H1 (cell line): ENCODE measurements at regions not wholly inside any gene's neighbourhood (a gene's known extent, or its start where the extent isn't known, plus 50 kb on each side); places are given as distances from the start of the nearest gene placed in this dataset.

Experiments used
- CTCF ChIA-PET: fragments of 300-600 bp; sonication (Branson Sonifier 250); formaldehyde crosslinking; loops from one replicate; lab custom pipeline; 2021; ENCODE audit not compliant: partially characterized antibody; lab: Charles Lee
- POLR2A ChIA-PET: fragments of 300-600 bp; sonication (Branson Sonifier 250); formaldehyde crosslinking; loops from one replicate; lab custom pipeline; 2021; ENCODE audit warnings: inconsistent platforms; ENCODE audit not compliant: partially characterized antibody; lab: Charles Lee
- DNase-seq, 2 experiments: peaks; one replicate each; pipeline versions ENCODE4 v3.0.0 to v3.0.0-alpha.2; 2010 to 2022; ENCODE audit warnings: low spot score in 2 of 2, low read depth in 1 of 2, mixed read lengths in 1 of 2
- FAIRE-seq: peaks from 2 replicates; lab custom pipeline; 2011; peaks lifted over from hg19 to GRCh38; lab: Jason Lieb, UNC
- H2AFZ ChIP-seq: 2 replicates; pipeline ENCODE4 v1.8.1; 2012; ENCODE audit warnings: low read length, inconsistent platforms
- H2AK5ac ChIP-seq: 2 replicates; pipeline ENCODE4 v1.6.1; 2013; ENCODE audit warnings: low read depth, low read length
- H2BK120ac ChIP-seq: replicated peaks from 2 replicates; pipeline ENCODE3; 2013; ENCODE audit warnings: low read depth, low read length, inconsistent platforms
- H2BK12ac ChIP-seq: 2 replicates; pipeline ENCODE4 v1.6.1; 2013; ENCODE audit warnings: low read depth, low read length
- H2BK15ac ChIP-seq: 2 replicates; pipeline ENCODE4 v1.6.1; 2013; ENCODE audit warnings: low read length
- H2BK20ac ChIP-seq: 2 replicates; pipeline ENCODE4 v1.6.1; 2013; ENCODE audit warnings: low read length
- H2BK5ac ChIP-seq: 2 replicates; pipeline ENCODE4 v1.6.1; 2013; ENCODE audit warnings: low read depth, low read length
- H3K14ac ChIP-seq: 2 replicates; pipeline ENCODE4 v1.6.1; 2013; ENCODE audit warnings: inconsistent platforms; ENCODE audit not compliant: insufficient read length
- H3K18ac ChIP-seq: 2 replicates; pipeline ENCODE4 v1.6.1; 2013; ENCODE audit warnings: low read length; ENCODE audit errors: extremely low read depth
- H3K23ac ChIP-seq: 2 replicates; pipeline ENCODE4 v1.6.1; 2013; ENCODE audit warnings: inconsistent platforms; ENCODE audit not compliant: insufficient read length
- H3K23me2 ChIP-seq: 2 replicates; pipeline ENCODE4 v1.6.1; 2013; ENCODE audit warnings: low read depth, low read length
- H3K27ac ChIP-seq: 2 replicates; pipeline ENCODE4 v1.6.1; 2011; ENCODE audit warnings: low read depth, low read length, inconsistent platforms
- H3K27me3 ChIP-seq, 4 experiments: replicated peaks in 1 of 4; 1 replicate in 1 of 4; 2 replicates in 3 of 4; pipeline versions ENCODE4 v1.6.1 to v1.8.1; 2011 to 2013; ENCODE audit warnings: low read length in 3 of 4, mild to moderate bottlenecking in 3 of 4, inconsistent platforms in 2 of 4, mixed read lengths in 2 of 4, moderate library complexity in 1 of 4; ENCODE audit not compliant: control insufficient read depth in 3 of 4, insufficient read depth in 3 of 4; ENCODE audit errors: extremely low read depth in 1 of 4
- H3K36me3 ChIP-seq, 4 experiments: 2 replicates each; pipeline versions ENCODE4 v1.6.1 to v1.8.1; 2011 to 2013; ENCODE audit warnings: mild to moderate bottlenecking in 4 of 4, low read length in 3 of 4, moderate library complexity in 2 of 4, control low read depth in 1 of 4, inconsistent platforms in 1 of 4; ENCODE audit not compliant: insufficient read depth in 4 of 4, control insufficient read depth in 2 of 4
- H3K4ac ChIP-seq: replicated peaks from 2 replicates; pipeline ENCODE3; 2013; ENCODE audit warnings: low read length, low read depth, mixed read lengths, inconsistent platforms; ENCODE audit not compliant: insufficient read length
- H3K4me1 ChIP-seq, 4 experiments: replicated peaks in 1 of 4; 1 replicate in 1 of 4; 2 replicates in 3 of 4; pipeline versions ENCODE4 v1.6.1 to v1.8.1; 2011 to 2013; ENCODE audit warnings: low read length in 3 of 4, inconsistent platforms in 2 of 4, mixed read lengths in 1 of 4; ENCODE audit not compliant: insufficient read depth in 4 of 4, control insufficient read depth in 3 of 4
- H3K4me2 ChIP-seq, 2 experiments: 2 replicates each; pipeline versions ENCODE4 v1.6.1 to v1.8.1; 2011 to 2013; ENCODE audit warnings: low read depth in 2 of 2, low read length in 2 of 2, control low read depth in 1 of 2, inconsistent platforms in 1 of 2, mild to moderate bottlenecking in 1 of 2; ENCODE audit not compliant: insufficient read depth in 1 of 2
- H3K4me3 ChIP-seq, 4 experiments: fragments of 200-600, 300-600 bp in 1 of 4; sonication (generic), shearing (Covaris generic), sonication (Bioruptor Twin) in 1 of 4; 2 replicates each; pipeline versions ENCODE4 v1.5.1 to v1.8.1; 2011 to 2016; ENCODE audit warnings: low read length in 4 of 4, low read depth in 3 of 4, control low read depth in 2 of 4, inconsistent platforms in 2 of 4, mild to moderate bottlenecking in 2 of 4, mixed read lengths in 1 of 4, moderate library complexity in 1 of 4; ENCODE audit not compliant: insufficient read depth in 2 of 4; ENCODE audit errors: extremely low read depth in 1 of 4
- H3K56ac ChIP-seq: replicated peaks from 2 replicates; pipeline ENCODE3; 2013; ENCODE audit warnings: low read depth, mild to moderate bottlenecking, mixed read lengths, low read length, inconsistent platforms; ENCODE audit not compliant: insufficient read length
- H3K79me1 ChIP-seq: 2 replicates; pipeline ENCODE4 v1.6.1; 2013; ENCODE audit warnings: low read depth, low read length, control low read depth
- H3K79me2 ChIP-seq, 2 experiments: 2 replicates each; pipeline versions ENCODE4 v1.6.1 to v1.8.1; 2012 to 2013; ENCODE audit warnings: low read length in 2 of 2, mild to moderate bottlenecking in 2 of 2, inconsistent platforms in 1 of 2; ENCODE audit not compliant: insufficient read depth in 2 of 2, control insufficient read depth in 1 of 2
- H3K9ac ChIP-seq, 4 experiments: replicated peaks in 1 of 4; 1 replicate in 1 of 4; 2 replicates in 3 of 4; pipeline versions ENCODE4 v1.6.1 to v1.8.1; 2011 to 2013; ENCODE audit warnings: low read depth in 3 of 4, low read length in 3 of 4, control low read depth in 2 of 4, mild to moderate bottlenecking in 2 of 4, moderate library complexity in 2 of 4, inconsistent platforms in 1 of 4; ENCODE audit errors: extremely low read depth in 1 of 4
- H3K9me3 ChIP-seq, 2 experiments: 2 replicates each; pipeline versions ENCODE4 v1.6.1 to v1.8.1; 2012 to 2013; ENCODE audit warnings: mild to moderate bottlenecking in 2 of 2, moderate library complexity in 2 of 2, control low read depth in 1 of 2, inconsistent platforms in 1 of 2, low read depth in 1 of 2, low read length in 1 of 2, mixed read lengths in 1 of 2; ENCODE audit not compliant: insufficient read depth in 2 of 2
- H4K20me1 ChIP-seq, 2 experiments: replicated peaks in 1 of 2; 2 replicates each; pipeline versions ENCODE3 to v1.8.1; 2011 to 2013; ENCODE audit warnings: inconsistent platforms in 2 of 2, low read length in 2 of 2, mild to moderate bottlenecking in 1 of 2; ENCODE audit not compliant: insufficient read depth in 2 of 2, control insufficient read depth in 1 of 2
- H4K5ac ChIP-seq: 2 replicates; pipeline ENCODE4 v1.6.1; 2013; ENCODE audit warnings: low read length, low read depth, mixed read lengths, inconsistent platforms; ENCODE audit not compliant: insufficient read length
- H4K8ac ChIP-seq: 2 replicates; pipeline ENCODE4 v1.8.0; 2013; ENCODE audit warnings: mild to moderate bottlenecking, moderate library complexity, low read length, inconsistent platforms; ENCODE audit not compliant: insufficient read depth; ENCODE audit errors: extremely low read depth
- H4K91ac ChIP-seq: replicated peaks from 2 replicates; pipeline ENCODE3; 2013; ENCODE audit warnings: low read length, mixed read lengths, inconsistent platforms; ENCODE audit not compliant: insufficient read length
- ASH2L ChIP-seq: fragments of 200-600, 300-600 bp; sonication (generic); IDR thresholded peaks from one replicate; pipeline ENCODE4 v1.7.1; 2017; ENCODE audit warnings: low read length
- CHD1 ChIP-seq: IDR thresholded peaks from 2 replicates; pipeline ENCODE4 v1.6.1; 2012; ENCODE audit warnings: low read depth, low read length, improper control_type of control experiment
- EP300 ChIP-seq, 2 experiments: IDR thresholded peaks; 1 replicate in 1 of 2; 2 replicates in 1 of 2; pipeline ENCODE4 v1.6.1; 2011 to 2012; ENCODE audit warnings: low read depth in 2 of 2, low read length in 2 of 2, mild to moderate bottlenecking in 2 of 2, borderline replicate concordance in 1 of 2, inconsistent platforms in 1 of 2, moderate library complexity in 1 of 2
- EZH2 ChIP-seq: fragments of 200-600 bp; sonication (generic); IDR thresholded peaks from 2 replicates; pipeline ENCODE4 v1.7.1; 2012; ENCODE audit warnings: low read depth, mild to moderate bottlenecking, moderate library complexity, low read length, inconsistent platforms; ENCODE audit not compliant: severe bottlenecking
- GTF2F1 ChIP-seq: IDR thresholded peaks from 2 replicates; pipeline ENCODE4 v1.6.1; 2012; ENCODE audit warnings: low read depth, low read length, improper control_type of control experiment, borderline replicate concordance
- HDAC2 ChIP-seq, 2 experiments: fragments of 300-600 bp in 1 of 2; sonication (generic) in 1 of 2; IDR thresholded peaks; 2 replicates each; pipeline ENCODE4 v1.6.1; 2011 to 2012; ENCODE audit warnings: low read depth in 2 of 2, low read length in 2 of 2, mild to moderate bottlenecking in 2 of 2, moderate library complexity in 2 of 2, borderline replicate concordance in 1 of 2, inconsistent platforms in 1 of 2
- HDAC6 ChIP-seq: IDR thresholded peaks from one replicate; pipeline ENCODE4 v1.7.1; 2012; ENCODE audit warnings: low read depth, mild to moderate bottlenecking, inconsistent platforms, low read length, moderate library complexity
- KDM1A ChIP-seq: fragments of 200-600, 300-600 bp; sonication (generic); IDR thresholded peaks from 2 replicates; pipeline ENCODE4 v1.7.1; 2016; ENCODE audit warnings: mild to moderate bottlenecking, low read length, borderline replicate concordance
- RBBP5 ChIP-seq: IDR thresholded peaks from 2 replicates; pipeline ENCODE4 v1.7.1; 2012; ENCODE audit warnings: low read depth, mild to moderate bottlenecking, inconsistent platforms, low read length, moderate library complexity, borderline replicate concordance
- SIN3A ChIP-seq, 2 experiments: IDR thresholded peaks in 1 of 2; conservative IDR thresholded peaks in 1 of 2; 2 replicates each; pipeline ENCODE4 v1.6.1; 2011 to 2012; ENCODE audit warnings: low read length in 2 of 2, improper control_type of control experiment in 1 of 2, low read depth in 1 of 2, mild to moderate bottlenecking in 1 of 2
- SRF ChIP-seq: IDR thresholded peaks from 2 replicates; pipeline ENCODE4 v1.6.1; 2011; ENCODE audit warnings: mild to moderate bottlenecking, low read depth, low read length, moderate library complexity
- TEAD4 ChIP-seq: IDR thresholded peaks from 2 replicates; pipeline ENCODE4 v1.6.1; 2012; ENCODE audit warnings: low read depth, low read length, inconsistent platforms, mixed read lengths
- WGBS, 2 experiments: shearing (Covaris generic) in 1 of 2; methylation state at CpG; one replicate each; pipeline versions ENCODE4 v1.1.6 to v1.1.7; 2013 to 2015; ENCODE audit warnings: low lambda C conversion rate in 2 of 2, mixed read lengths in 2 of 2, inconsistent platforms in 1 of 2, low coverage in 1 of 2, missing lambda C conversion rate in 1 of 2; ENCODE audit not compliant: insufficient replicate concordance in 2 of 2, insufficient coverage in 1 of 2, insufficient read length in 1 of 2; ENCODE audit errors: extremely low coverage in 1 of 2, missing lambda C conversion rate in 1 of 2; 5-methylcytosine and 5-hydroxymethylcytosine counted together
- TF ChIP-seq, protein P1 (sequence below): IDR thresholded peaks from 2 replicates; pipeline ENCODE4 v1.6.1; 2011; ENCODE audit warnings: low read depth, mild to moderate bottlenecking, low read length; ENCODE audit not compliant: insufficient read depth

DNA sequence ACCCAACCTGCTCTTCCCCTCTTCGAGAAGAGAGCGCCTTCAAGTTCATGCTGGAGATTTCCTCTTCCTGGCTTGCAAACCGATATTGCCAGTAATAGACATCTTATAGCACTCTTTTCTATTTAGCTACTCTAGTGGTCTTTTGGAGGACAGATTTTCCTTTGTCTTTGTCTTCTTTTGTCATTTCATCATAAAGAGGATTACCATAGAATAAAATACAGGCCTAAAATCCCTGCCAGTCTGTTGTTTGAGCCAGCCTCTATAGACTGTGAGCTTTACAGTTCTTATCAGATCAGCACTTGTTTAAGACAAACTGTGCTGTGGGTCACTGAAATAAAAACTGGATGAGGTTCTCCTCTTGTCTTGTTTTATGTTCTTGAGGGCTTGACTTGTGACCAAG lies 802.8 kb downstream of the NR2F1-AS1 start:
- Histone ChIP-seq H3K79me1 (no peaks in the 10 kb centered on the region), H2BK15ac (no peak overlapping the region), H3K9me3 (no peaks in the 10 kb centered on the region), H4K5ac (no peak overlapping the region), H3K56ac (no peak overlapping the region), H2BK12ac (no peak overlapping the region), H3K36me3 (no peaks in the 10 kb centered on the region), H3K14ac (no peak overlapping the region), H3K18ac (no peak overlapping the region), H2BK120ac (no peak overlapping the region), H3K23me2 (no peaks in the 10 kb centered on the region), H3K27ac (no peak overlapping the region), H3K79me2 (no peaks in the 10 kb centered on the region), H3K27me3 (no peaks in the 10 kb centered on the region), H4K91ac (no peak overlapping the region), H2BK5ac (no peak overlapping the region), H4K8ac (no peak overlapping the region), H3K4me1 (peaks cover 0 to 5% (median 0%) of the 10 kb centered on the region in 4 experiments; a peak in 2 of 7 replicates), H3K4ac (no peak overlapping the region), H3K23ac (no peak overlapping the region), H2AK5ac (no peak overlapping the region), H3K4me3 (no peak overlapping the region), H4K20me1 (no peaks in the 10 kb centered on the region), H3K4me2 (no peak overlapping the region), H2AFZ (no peak overlapping the region), H3K9ac (no peak overlapping the region), H2BK20ac (no peak overlapping the region)
- ChIA-PET CTCF (no interaction called here), POLR2A (no interaction called here)
- FAIRE-seq (no peak), DNase-seq (no peak)
- 90% methylated on average over 3 of the region's 3 CpGs; no CpG with 5 or more reads in 1 of the 2 experiments for WGBS, 2 experiments
- TF ChIP-seq KDM1A (no peak), HDAC2 (IDR thresholded peaks at IDR 0.05; ENCODE audit: borderline replicate concordance in 1 of 2, low read depth in 2 of 2, low read length in 2 of 2) (no peak), CHD1 (no peak), GTF2F1 (no peak), RBBP5 (no peak), ASH2L (no peak), SIN3A (conservative IDR thresholded peaks at IDR 0.05 in 1 of 2, IDR thresholded peaks at IDR 0.05 in 1 of 2; ENCODE audit: low read depth in 1 of 2, low read length in 2 of 2) (no peak), TEAD4 (no peak), SRF (no peak), HDAC6 (no peak), EZH2 (no peak), EP300 (IDR thresholded peaks at IDR 0.05; ENCODE audit: borderline replicate concordance in 1 of 2, low read depth in 2 of 2, low read length in 2 of 2) (no peak)
- TF ChIP-seq, protein P1, sequence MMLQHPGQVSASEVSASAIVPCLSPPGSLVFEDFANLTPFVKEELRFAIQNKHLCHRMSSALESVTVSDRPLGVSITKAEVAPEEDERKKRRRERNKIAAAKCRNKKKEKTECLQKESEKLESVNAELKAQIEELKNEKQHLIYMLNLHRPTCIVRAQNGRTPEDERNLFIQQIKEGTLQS, result no peak
